HepG2 (cell line): ENCODE measurements at regions not wholly inside any gene's neighbourhood (a gene's known extent, or its start where the extent isn't known, plus 50 kb on each side); places are given as distances from the start of the nearest gene placed in this dataset.

Experiments used
- ARID5B ChIP-seq: IDR thresholded peaks from 2 replicates; pipeline ENCODE4 v1.4.0; 2020; ENCODE audit warnings: mild to moderate bottlenecking, missing genetic modification reagents
- FIP1L1 ChIP-seq: fragments of 200-400 bp; formaldehyde crosslinking; IDR thresholded peaks from 2 replicates; pipeline ENCODE4 v1.6.1; 2018; ENCODE audit warnings: low read depth, mild to moderate bottlenecking, low read length, moderate library complexity, borderline replicate concordance; ENCODE audit not compliant: insufficient read depth
- FOXP1 ChIP-seq, 2 experiments: fragments of 450-650 bp in 1 of 2; IDR thresholded peaks; 2 replicates each; pipeline ENCODE4 v1.6.1; 2017 to 2018; ENCODE audit warnings: antibody characterized with exemption in 1 of 2
- HDAC1 ChIP-seq: sonication (generic); formaldehyde crosslinking; IDR thresholded peaks from 2 replicates; pipeline ENCODE4 v1.5.1; 2020; ENCODE audit warnings: mild to moderate bottlenecking, missing genetic modification reagents
- HMG20A ChIP-seq: IDR thresholded peaks from 2 replicates; pipeline ENCODE4 v1.6.1; 2016; ENCODE audit warnings: borderline replicate concordance
- HNF4A ChIP-seq: sonication (generic); formaldehyde crosslinking; IDR thresholded peaks from 2 replicates; pipeline ENCODE4 v1.4.0; 2020; ENCODE audit warnings: missing genetic modification reagents
- HNRNPLL ChIP-seq: fragments of 200-400 bp; formaldehyde crosslinking; IDR thresholded peaks from 2 replicates; pipeline ENCODE4 v1.6.1; 2017; ENCODE audit warnings: mild to moderate bottlenecking, low read depth, low read length; ENCODE audit not compliant: poor library complexity, severe bottlenecking
- KDM4B ChIP-seq: sonication (generic); formaldehyde crosslinking; IDR thresholded peaks from 2 replicates; pipeline ENCODE4 v1.4.0; 2020; ENCODE audit warnings: missing genetic modification reagents
- KMT2A ChIP-seq: sonication (generic); formaldehyde crosslinking; IDR thresholded peaks from 2 replicates; pipeline ENCODE4 v1.4.0; 2020; ENCODE audit warnings: missing genetic modification reagents
- MTA1 ChIP-seq: sonication (generic); formaldehyde crosslinking; IDR thresholded peaks from 2 replicates; pipeline ENCODE4 v1.4.0; 2020; ENCODE audit warnings: missing genetic modification reagents, mild to moderate bottlenecking, borderline replicate concordance
- RARG ChIP-seq: sonication (generic); formaldehyde crosslinking; IDR thresholded peaks from 2 replicates; pipeline ENCODE4 v1.4.0; 2020; ENCODE audit warnings: low read depth, mild to moderate bottlenecking, missing genetic modification reagents
- SIX1 ChIP-seq: sonication (generic); formaldehyde crosslinking; IDR thresholded peaks from 2 replicates; pipeline ENCODE4 v1.4.0; 2020; ENCODE audit warnings: missing genetic modification reagents, borderline replicate concordance
- SKIL ChIP-seq: sonication (generic); formaldehyde crosslinking; IDR thresholded peaks from 2 replicates; pipeline ENCODE4 v1.8.0; 2022; ENCODE audit warnings: missing genetic modification reagents, mild to moderate bottlenecking, moderate library complexity, borderline replicate concordance
- TEAD2 ChIP-seq: sonication (generic); formaldehyde crosslinking; IDR thresholded peaks from 2 replicates; pipeline ENCODE4 v1.9.0; 2021; ENCODE audit warnings: missing genetic modification reagents
- TRIM22 ChIP-seq: fragments of 450-650 bp; IDR thresholded peaks from 2 replicates; pipeline ENCODE4 v1.6.1; 2017
- ZNF24 ChIP-seq: fragments of 450-650 bp; IDR thresholded peaks from 2 replicates; pipeline ENCODE4 v1.6.1; 2017; ENCODE audit warnings: antibody characterized with exemption, mild to moderate bottlenecking
- ZNF337 ChIP-seq: sonication (generic); formaldehyde crosslinking; IDR thresholded peaks from 2 replicates; pipeline ENCODE4 v1.5.1; 2020; ENCODE audit warnings: missing genetic modification reagents, low read depth, mild to moderate bottlenecking, borderline replicate concordance
- ZNF383 ChIP-seq: sonication (generic); formaldehyde crosslinking; IDR thresholded peaks from 2 replicates; pipeline ENCODE4 v1.4.0; 2020; ENCODE audit warnings: missing genetic modification reagents, mild to moderate bottlenecking, borderline replicate concordance
- ZNF563 ChIP-seq: sonication (generic); formaldehyde crosslinking; IDR thresholded peaks from 2 replicates; pipeline ENCODE4 v1.8.0; 2022; ENCODE audit warnings: mild to moderate bottlenecking, moderate library complexity, missing genetic modification reagents
- ZNF720 ChIP-seq: sonication (generic); formaldehyde crosslinking; IDR thresholded peaks from 2 replicates; pipeline ENCODE4 v1.4.0; 2020; ENCODE audit warnings: missing genetic modification reagents
- ZNF761 ChIP-seq: sonication (generic); formaldehyde crosslinking; conservative IDR thresholded peaks from 2 replicates; pipeline ENCODE4 v1.4.0; 2020; ENCODE audit warnings: mild to moderate bottlenecking, missing genetic modification reagents
- TF ChIP-seq, protein P1 (sequence below): sonication (generic); formaldehyde crosslinking; IDR thresholded peaks from 2 replicates; pipeline ENCODE4 v1.9.0; 2021; ENCODE audit warnings: missing genetic modification reagents, mild to moderate bottlenecking, borderline replicate concordance

- TF ChIP-seq ARID5B (CRISPR knock-in tag) (peak; percentile 42), HDAC1 (0 out of 2 replicates have a peak, but pooled peaks have one; percentile 29), HMG20A (CRISPR knock-in tag) (no peak), ZNF337 (no peak), SIX1 (CRISPR knock-in tag) (no peak), ZNF383 (CRISPR knock-in tag) (no peak), TRIM22 (no peak), HNF4A (peak; percentile 81), ZNF24 (no peak), ZNF761 (CRISPR knock-in tag) (no peak), ZNF720 (CRISPR knock-in tag) (no peak), HNRNPLL (no peak), FIP1L1 (no peak), MTA1 (CRISPR knock-in tag) (no peak), SKIL (CRISPR knock-in tag) (no peak), KMT2A (CRISPR knock-in tag) (no peak), FOXP1 (IDR thresholded peaks at IDR 0.05) (no peak), FOXP1 (CRISPR knock-in tag; IDR thresholded peaks at IDR 0.05) (0 out of 2 replicates have a peak, but pooled peaks have one; percentile 31), KDM4B (CRISPR knock-in tag) (no peak), ZNF563 (CRISPR knock-in tag) (no peak), TEAD2 (CRISPR knock-in tag) (no peak), RARG (CRISPR knock-in tag) (no peak)
- TF ChIP-seq, protein P1, sequence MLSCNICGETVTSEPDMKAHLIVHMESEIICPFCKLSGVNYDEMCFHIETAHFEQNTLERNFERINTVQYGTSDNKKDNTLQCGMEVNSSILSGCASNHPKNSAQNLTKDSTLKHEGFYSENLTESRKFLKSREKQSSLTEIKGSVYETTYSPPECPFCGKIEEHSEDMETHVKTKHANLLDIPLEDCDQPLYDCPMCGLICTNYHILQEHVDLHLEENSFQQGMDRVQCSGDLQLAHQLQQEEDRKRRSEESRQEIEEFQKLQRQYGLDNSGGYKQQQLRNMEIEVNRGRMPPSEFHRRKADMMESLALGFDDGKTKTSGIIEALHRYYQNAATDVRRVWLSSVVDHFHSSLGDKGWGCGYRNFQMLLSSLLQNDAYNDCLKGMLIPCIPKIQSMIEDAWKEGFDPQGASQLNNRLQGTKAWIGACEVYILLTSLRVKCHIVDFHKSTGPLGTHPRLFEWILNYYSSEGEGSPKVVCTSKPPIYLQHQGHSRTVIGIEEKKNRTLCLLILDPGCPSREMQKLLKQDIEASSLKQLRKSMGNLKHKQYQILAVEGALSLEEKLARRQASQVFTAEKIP: no peak
Observed at GRCh38 chr5:109524555-109524954, 114.8 kb upstream of the PJA2 start (continued).
